HCT116 (cell line): ENCODE measurements at regions not wholly inside any gene's neighbourhood (a gene's known extent, or its start where the extent isn't known, plus 50 kb on each side); places are given as distances from the start of the nearest gene placed in this dataset.
A peak's percentile ranks its signal among the peaks of the same experiment; 100 is the strongest.

Experiments
- ATAC-seq: fragments of 200-7000 bp; cut with Tn5 transposase; 2 replicates; pipeline ENCODE4 v1.9.1; 2020; ENCODE audit warnings: mild to moderate bottlenecking, moderate library complexity
- BruUV-seq: library from RNA; stranded (reverse); fragments of 400-500 nt; replicated peaks from 2 replicates; lab custom pipeline; 2021; lab: Mats Ljungman, UMichigan
- CTCF ChIA-PET: fragments of 300-600 bp; sonication (Branson Sonifier 250); formaldehyde crosslinking; loops from one replicate; lab custom pipeline; 2021; ENCODE audit warnings: antibody characterized with exemption; lab: Charles Lee
- POLR2A ChIA-PET: fragments of 300-600, 350-600 bp; sonication (Branson Sonifier 250); formaldehyde crosslinking; loops from one replicate; lab custom pipeline; 2021; ENCODE audit warnings: antibody characterized with exemption; lab: Charles Lee
- RAD21 ChIA-PET, 2 experiments: fragments of 300-600 bp; sonication (Branson Sonifier 250); formaldehyde crosslinking; loops; one replicate each; lab custom pipeline; 2023; ENCODE audit warnings: low total read pairs in 2 of 2; ENCODE audit not compliant: uncharacterized antibody in 2 of 2, unreplicated experiment in 2 of 2, low non-redundant PET in 1 of 2; lab: Charles Lee
- DNase-seq: peaks from one replicate; pipeline ENCODE4 v3.0.0-alpha.2; 2010; ENCODE audit warnings: low read depth, low spot score
- H2AFZ ChIP-seq: fragments of 200-600 bp; shearing (Covaris generic), sonication (generic); 2 replicates; pipeline ENCODE4 v1.6.1; 2017; ENCODE audit warnings: low read depth, mixed run types, mixed read lengths, antibody characterized with exemption, low read length; ENCODE audit not compliant: poor library complexity, severe bottlenecking
- H3K27ac ChIP-seq: 2 replicates; pipeline ENCODE4 v1.5.1; 2012; ENCODE audit warnings: low read depth, low read length
- H3K27me3 ChIP-seq: fragments of 200-600 bp; sonication (generic); 2 replicates; pipeline ENCODE4 v1.6.1; 2016; ENCODE audit warnings: mixed run types, low read length, mixed read lengths; ENCODE audit not compliant: insufficient read depth
- H3K36me3 ChIP-seq, 2 experiments: fragments of 200-500 bp in 1 of 2; fragments of 200-600 bp in 1 of 2; sonication (Bioruptor generic) in 1 of 2; sonication (generic) in 1 of 2; 2 replicates each; pipeline versions ENCODE4 v1.5.1 to v1.6.1; 2014 to 2016; ENCODE audit warnings: low read length in 2 of 2, inconsistent platforms in 1 of 2, mixed read lengths in 1 of 2, mixed run types in 1 of 2; ENCODE audit not compliant: insufficient read depth in 2 of 2, control insufficient read depth in 1 of 2
- H3K4me1 ChIP-seq, 2 experiments: fragments of 200-600 bp in 1 of 2; sonication (generic) in 1 of 2; 2 replicates each; pipeline versions ENCODE4 v1.5.1 to v1.6.1; 2012 to 2017; ENCODE audit warnings: low read length in 2 of 2, inconsistent platforms in 1 of 2, mild to moderate bottlenecking in 1 of 2, mixed read lengths in 1 of 2, mixed run types in 1 of 2, moderate library complexity in 1 of 2; ENCODE audit not compliant: insufficient read depth in 2 of 2, control insufficient read depth in 1 of 2
- H3K4me2 ChIP-seq: fragments of 200-600 bp; sonication (generic); 2 replicates; pipeline ENCODE4 v1.6.1; 2017; ENCODE audit warnings: mixed run types, low read length, mixed read lengths
- H3K4me3 ChIP-seq, 2 experiments: fragments of 200-600 bp in 1 of 2; sonication (generic) in 1 of 2; replicated peaks in 1 of 2; 2 replicates each; pipeline ENCODE4 v1.5.1; 2011 to 2016; ENCODE audit warnings: low read length in 2 of 2, control low read depth in 1 of 2, low read depth in 1 of 2, mild to moderate bottlenecking in 1 of 2, mixed read lengths in 1 of 2, mixed run types in 1 of 2
- H3K79me2 ChIP-seq: fragments of 200-600 bp; sonication (generic); 2 replicates; pipeline ENCODE4 v1.6.1; 2017; ENCODE audit warnings: mild to moderate bottlenecking, mixed run types, low read length, moderate library complexity, mixed read lengths; ENCODE audit not compliant: insufficient read depth
- H3K9ac ChIP-seq: fragments of 200-600 bp; sonication (generic); 2 replicates; pipeline ENCODE4 v1.6.1; 2016; ENCODE audit warnings: low read length, mixed read lengths
- H3K9me2 ChIP-seq: fragments of 200-600 bp; sonication (generic), shearing (Covaris generic); 2 replicates; pipeline ENCODE4 v1.6.1; 2017; ENCODE audit warnings: mixed run types, mild to moderate bottlenecking, moderate library complexity; ENCODE audit not compliant: insufficient read depth
- H3K9me3 ChIP-seq, 2 experiments: fragments of 200-500 bp in 1 of 2; fragments of 200-600 bp in 1 of 2; sonication (Bioruptor generic) in 1 of 2; sonication (generic) in 1 of 2; 2 replicates each; pipeline ENCODE4 v1.6.1; 2014 to 2017; ENCODE audit warnings: low read length in 2 of 2, mixed read lengths in 2 of 2, inconsistent platforms in 1 of 2, low read depth in 1 of 2, mild to moderate bottlenecking in 1 of 2, mixed run types in 1 of 2, moderate library complexity in 1 of 2; ENCODE audit not compliant: control insufficient read depth in 1 of 2, insufficient read depth in 1 of 2
- H4K20me1 ChIP-seq: fragments of 200-600 bp; sonication (generic), shearing (Covaris generic); 2 replicates; pipeline ENCODE4 v1.6.1; 2017; ENCODE audit warnings: mixed run types, mild to moderate bottlenecking, moderate library complexity; ENCODE audit not compliant: insufficient read depth
- CBX3 ChIP-seq: IDR thresholded peaks from 2 replicates; pipeline ENCODE4 v1.6.1; 2012; ENCODE audit warnings: low read depth
- EGR1 ChIP-seq: IDR thresholded peaks from 2 replicates; pipeline ENCODE4 v1.6.1; 2012; ENCODE audit warnings: low read depth
- ELF1 ChIP-seq: IDR thresholded peaks from 2 replicates; pipeline ENCODE4 v1.6.1; 2012; ENCODE audit warnings: low read depth, borderline replicate concordance
- ZFX ChIP-seq: fragments of 450-650 bp; IDR thresholded peaks from 2 replicates; pipeline ENCODE4 v1.6.1; 2017
- ZNF274 ChIP-seq: fragments of 200-500 bp; sonication (Bioruptor generic); IDR thresholded peaks from 2 replicates; pipeline ENCODE4 v1.6.1; 2014; ENCODE audit warnings: mild to moderate bottlenecking, low read depth, low read length, inconsistent platforms
- intact Hi-C: fragments of 100-400 bp; cut with micrococcal nuclease; formaldehyde crosslinking; loops from 2 replicates; pipeline ENCODE4 v1.10.0; 2022
- TF ChIP-seq, protein P1 (sequence below), 3 experiments: fragments of 200-600 bp in 1 of 3; sonication (generic) in 1 of 3; IDR thresholded peaks in 2 of 3; conservative IDR thresholded peaks in 1 of 3; 2 replicates each; pipeline ENCODE4 v1.5.1; 2012 to 2017; ENCODE audit warnings: low read depth in 2 of 3, low read length in 2 of 3, antibody characterized with exemption in 1 of 3, borderline replicate concordance in 1 of 3, control low read depth in 1 of 3, mild to moderate bottlenecking in 1 of 3, mixed read lengths in 1 of 3, mixed run types in 1 of 3, moderate library complexity in 1 of 3; ENCODE audit not compliant: insufficient read depth in 1 of 3
- TF ChIP-seq, protein P2 (sequence below): IDR thresholded peaks from 2 replicates; pipeline ENCODE4 v1.6.1; 2012

- Histone ChIP-seq H3K79me2 (no peaks in the 10 kb centered on the region), H4K20me1 (no peaks in the 10 kb centered on the region), H3K9me3 (peaks cover 8 to 12% of the 10 kb centered on the region in 2 experiments; a peak in 2 of 4 replicates), H3K4me3 (no peak overlapping the region), H3K27me3 (no peaks in the 10 kb centered on the region), H3K4me2 (no peak overlapping the region), H2AFZ (no peak overlapping the region), H3K9me2 (no peaks in the 10 kb centered on the region), H3K27ac (no peak overlapping the region), H3K9ac (no peak overlapping the region), H3K36me3 (no peaks in the 10 kb centered on the region), H3K4me1 (no peaks in the 10 kb centered on the region)
- POLR2A ChIA-PET = no interaction called here
- RAD21 ChIA-PET = no interaction called here
- no TSS peak for BruUV-seq
- ATAC-seq (peak; percentile 49; the same call in 1 of the 2 replicates), DNase-seq (no peak)
- TF ChIP-seq, protein P1, sequence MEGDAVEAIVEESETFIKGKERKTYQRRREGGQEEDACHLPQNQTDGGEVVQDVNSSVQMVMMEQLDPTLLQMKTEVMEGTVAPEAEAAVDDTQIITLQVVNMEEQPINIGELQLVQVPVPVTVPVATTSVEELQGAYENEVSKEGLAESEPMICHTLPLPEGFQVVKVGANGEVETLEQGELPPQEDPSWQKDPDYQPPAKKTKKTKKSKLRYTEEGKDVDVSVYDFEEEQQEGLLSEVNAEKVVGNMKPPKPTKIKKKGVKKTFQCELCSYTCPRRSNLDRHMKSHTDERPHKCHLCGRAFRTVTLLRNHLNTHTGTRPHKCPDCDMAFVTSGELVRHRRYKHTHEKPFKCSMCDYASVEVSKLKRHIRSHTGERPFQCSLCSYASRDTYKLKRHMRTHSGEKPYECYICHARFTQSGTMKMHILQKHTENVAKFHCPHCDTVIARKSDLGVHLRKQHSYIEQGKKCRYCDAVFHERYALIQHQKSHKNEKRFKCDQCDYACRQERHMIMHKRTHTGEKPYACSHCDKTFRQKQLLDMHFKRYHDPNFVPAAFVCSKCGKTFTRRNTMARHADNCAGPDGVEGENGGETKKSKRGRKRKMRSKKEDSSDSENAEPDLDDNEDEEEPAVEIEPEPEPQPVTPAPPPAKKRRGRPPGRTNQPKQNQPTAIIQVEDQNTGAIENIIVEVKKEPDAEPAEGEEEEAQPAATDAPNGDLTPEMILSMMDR (IDR thresholded peaks at IDR 0.05 in 2 of 3, conservative IDR thresholded peaks at IDR 0.05 in 1 of 3; ENCODE audit: borderline replicate concordance in 1 of 3, insufficient read depth in 1 of 3, low read depth in 2 of 3, low read length in 2 of 3) = peak in 2 of 3 experiments; percentile 51 to 55; a peak in 4 of 6 replicates
- no peak for TF ChIP-seq ZFX
- CTCF ChIA-PET = no interaction called here
- intact Hi-C loops = no loop called here
Measured at GRCh38 chr11:23540101-23540561, 679.9 kb upstream of the CCDC179 start.

DNA sequence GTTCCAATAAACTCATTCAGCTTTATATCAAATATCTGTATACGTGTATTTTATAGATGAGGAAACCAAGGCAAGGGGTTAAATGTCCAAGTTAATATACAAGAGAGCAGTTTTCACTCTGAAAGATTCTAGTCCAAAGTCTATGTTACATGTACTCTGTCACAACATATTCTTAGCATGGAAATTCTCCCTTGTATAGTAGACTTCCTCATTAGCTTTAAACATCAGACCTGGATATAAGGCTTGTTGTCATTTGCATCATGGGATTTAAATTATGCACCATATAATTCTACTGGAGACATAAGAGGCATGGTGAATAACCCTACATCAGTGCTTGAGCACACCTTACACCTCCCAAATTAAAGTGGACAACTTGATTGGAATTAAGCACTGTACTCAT, 681.9 kb upstream of the CCDC179 start:
- Histone ChIP-seq H3K27me3 (no peaks in the 10 kb centered on the region), H3K27ac (no peak overlapping the region), H3K9ac (no peak overlapping the region), H3K9me2 (no peaks in the 10 kb centered on the region), H3K4me3 (no peak overlapping the region), H3K4me1 (no peaks in the 10 kb centered on the region), H4K20me1 (no peaks in the 10 kb centered on the region), H3K79me2 (no peaks in the 10 kb centered on the region), H3K36me3 (no peaks in the 10 kb centered on the region), H3K4me2 (no peak overlapping the region), H2AFZ (no peak overlapping the region), H3K9me3 (peaks cover 6 to 12% of the 10 kb centered on the region in 2 experiments; a peak in 2 of 4 replicates)
- no TSS peak for BruUV-seq
- ChIA-PET CTCF (no interaction called here), POLR2A (no interaction called here), RAD21 (no interaction called here)
- DNase-seq = no peak
- TF ChIP-seq EGR1 = no peak
- no peak for TF ChIP-seq ELF1
- TF ChIP-seq, protein P2, sequence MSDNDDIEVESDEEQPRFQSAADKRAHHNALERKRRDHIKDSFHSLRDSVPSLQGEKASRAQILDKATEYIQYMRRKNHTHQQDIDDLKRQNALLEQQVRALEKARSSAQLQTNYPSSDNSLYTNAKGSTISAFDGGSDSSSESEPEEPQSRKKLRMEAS = no peak
- no peak for TF ChIP-seq ZNF274
- no peak for TF ChIP-seq CBX3
- no peak for ATAC-seq
- intact Hi-C loops = no loop called here
